ENCODE measurements at regions not wholly inside any gene's neighbourhood (a gene's known extent, or its start where the extent isn't known, plus 50 kb on each side); places are given as distances from the start of the nearest gene placed in this dataset.

DNA sequence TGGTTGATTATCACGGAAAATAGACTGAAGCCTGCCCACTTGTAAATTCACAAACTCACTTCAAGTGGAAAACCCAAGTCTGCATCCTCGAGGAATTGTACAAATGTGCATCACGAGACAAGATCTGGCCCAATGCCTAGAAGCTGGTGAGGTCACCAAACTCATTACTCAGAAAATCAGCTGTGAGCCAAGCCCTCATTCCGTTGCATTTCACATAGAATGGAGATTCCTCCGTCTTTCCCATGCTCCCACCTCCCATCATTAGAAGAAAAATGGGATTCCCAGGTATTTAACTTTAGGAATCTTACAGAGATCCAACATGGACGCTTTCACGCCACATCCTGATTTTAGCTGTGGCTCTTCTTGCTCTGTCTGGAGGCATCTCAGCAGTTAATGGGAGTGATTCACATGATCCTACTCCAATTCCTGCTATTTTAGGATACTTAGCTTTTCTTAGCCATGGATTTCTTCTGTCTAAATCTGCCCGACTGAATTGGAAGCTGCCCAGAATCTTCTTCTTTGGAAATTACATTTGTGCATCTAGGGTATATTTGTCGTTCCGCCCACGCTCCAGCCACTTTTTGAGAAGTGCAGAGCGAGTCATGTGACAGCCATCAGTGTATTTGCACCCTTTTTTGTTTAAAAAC, 68.7 kb upstream of the STMND1 start:
- TF ChIP-seq LEF1 (IDR thresholded peaks at IDR 0.05; ENCODE audit: borderline replicate concordance) (no peak), HDGF (IDR thresholded peaks at IDR 0.05; ENCODE audit: borderline replicate concordance) (no peak), SP1 (IDR thresholded peaks at IDR 0.05) (no peak), NFRKB (IDR thresholded peaks at IDR 0.05) (no peak)
- TF ChIP-seq, protein P1, sequence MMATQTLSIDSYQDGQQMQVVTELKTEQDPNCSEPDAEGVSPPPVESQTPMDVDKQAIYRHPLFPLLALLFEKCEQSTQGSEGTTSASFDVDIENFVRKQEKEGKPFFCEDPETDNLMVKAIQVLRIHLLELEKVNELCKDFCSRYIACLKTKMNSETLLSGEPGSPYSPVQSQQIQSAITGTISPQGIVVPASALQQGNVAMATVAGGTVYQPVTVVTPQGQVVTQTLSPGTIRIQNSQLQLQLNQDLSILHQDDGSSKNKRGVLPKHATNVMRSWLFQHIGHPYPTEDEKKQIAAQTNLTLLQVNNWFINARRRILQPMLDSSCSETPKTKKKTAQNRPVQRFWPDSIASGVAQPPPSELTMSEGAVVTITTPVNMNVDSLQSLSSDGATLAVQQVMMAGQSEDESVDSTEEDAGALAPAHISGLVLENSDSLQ (IDR thresholded peaks at IDR 0.05) = no peak

Measured in HEK293T (cell line).